ENCODE measurements at regions not wholly inside any gene's neighbourhood (a gene's known extent, or its start where the extent isn't known, plus 50 kb on each side); places are given as distances from the start of the nearest gene placed in this dataset.

- no peak for TF ChIP-seq POU5F1 (IDR thresholded peaks at IDR 0.05; ENCODE audit: borderline replicate concordance, low read depth, low read length, partially characterized antibody)
- TF ChIP-seq ETV5 (CRISPR knock-in tag; IDR thresholded peaks at IDR 0.05; ENCODE audit: low read depth): no peak
- no peak for TF ChIP-seq ZNF639 (CRISPR knock-in tag; conservative IDR thresholded peaks at IDR 0.05 in 1 of 2, IDR thresholded peaks at IDR 0.05 in 1 of 2)
- no peak for TF ChIP-seq TGIF2 (CRISPR knock-in tag; IDR thresholded peaks at IDR 0.05)
Observed at GRCh38 chr16:27722207-27722606, 172.3 kb downstream of the KATNIP start (continued).

GRCh38 chr16:27722892-27723450 is 173.0 kb downstream of the KATNIP start:
- ATAC-seq (no peak; the same call in 2 of the 3 replicates), FAIRE-seq (no peak), DNase-seq (ENCODE audit: extremely low read depth in 1 of 4, low spot score in 3 of 4) (no peak)
- BruUV-seq (replicated peaks): no TSS peak
- no peaks in the 10 kb centered on the region for H3K27me3 ChIP-seq (ENCODE audit: control insufficient read depth in 2 of 2, insufficient read depth in 2 of 2, low read length in 2 of 2)
- H3K27ac ChIP-seq (ENCODE audit: extremely low read depth, low read depth, low read length): no peak overlapping the region
- H3K9ac ChIP-seq (ENCODE audit: insufficient read depth in 1 of 2, low read depth in 2 of 2, low read length in 2 of 2): 0 out of 4 replicates have a peak overlapping the region, but pooled peaks of 1 of the 2 experiments have one; percentile 57
- H3K4me2 ChIP-seq (ENCODE audit: insufficient read depth, low read length): no peak overlapping the region
- no peaks in the 10 kb centered on the region; a peak in 2 of 5 replicates for H3K4me1 ChIP-seq (replicated peaks in 1 of 2; ENCODE audit: control insufficient read depth in 2 of 2, insufficient read depth in 2 of 2, low read length in 2 of 2)
- H3K79me2 ChIP-seq (ENCODE audit: control insufficient read depth, insufficient read depth, low read length): no peaks in the 10 kb centered on the region
- no peak overlapping the region for H3K4me3 ChIP-seq
- CTCF ChIA-PET (ENCODE audit: low intra/inter-chr PET ratio): no interaction called here
- H3K36me3 ChIP-seq (ENCODE audit: control insufficient read depth, insufficient read depth, low read length): no peaks in the 10 kb centered on the region
- no peaks in the 10 kb centered on the region for H4K20me1 ChIP-seq (replicated peaks; ENCODE audit: control insufficient read depth, insufficient read depth, low read length)
- intact Hi-C loops (cut with micrococcal nuclease): no loop called here
- no peak overlapping the region for H2AFZ ChIP-seq (ENCODE audit: low read depth, low read length)
- H3K9me3 ChIP-seq (replicated peaks; ENCODE audit: control insufficient read depth, insufficient read depth, low read depth, low read length): no peaks in the 10 kb centered on the region
- POLR2A ChIA-PET: no interaction called here
- TF ChIP-seq PPARD (CRISPR knock-in tag; IDR thresholded peaks at IDR 0.05) (no peak), ZNF274 (IDR thresholded peaks at IDR 0.05; ENCODE audit: borderline replicate concordance, low read depth, low read length) (no peak), FOSL1 (tag; conservative IDR thresholded peaks at IDR 0.05) (no peak), ZBTB1 (CRISPR knock-in tag; IDR thresholded peaks at IDR 0.05; ENCODE audit: borderline replicate concordance, low read depth) (no peak), CCNT2 (IDR thresholded peaks at IDR 0.05; ENCODE audit: borderline replicate concordance, extremely low read depth, insufficient read length, low read depth, low read length) (no peak), KLF10 (CRISPR knock-in tag; IDR thresholded peaks at IDR 0.05) (no peak), GATAD2B (IDR thresholded peaks at IDR 0.05; ENCODE audit: borderline replicate concordance) (no peak), BCL6 (CRISPR knock-in tag; IDR thresholded peaks at IDR 0.05) (no peak), ZNF766 (CRISPR knock-in tag; conservative IDR thresholded peaks at IDR 0.05) (no peak), TAF7 (tag; IDR thresholded peaks at IDR 0.05) (no peak), EWSR1 (IDR thresholded peaks at IDR 0.05; ENCODE audit: borderline replicate concordance, low read depth, partially characterized antibody) (no peak), CSDE1 (IDR thresholded peaks at IDR 0.05) (no peak), BRD4 (IDR thresholded peaks at IDR 0.05) (no peak)
- 63% methylated on average over 6 of the region's 7 CpGs for WGBS (ENCODE audit: insufficient coverage, low coverage, missing lambda C conversion rate)
- in situ Hi-C loops (cut with MboI): no loop called here
- H3K9me1 ChIP-seq (ENCODE audit: control insufficient read depth, insufficient read depth, low read length): no peaks in the 10 kb centered on the region
